GM12874 (cell line): ENCODE measurements at regions not wholly inside any gene's neighbourhood (a gene's known extent, or its start where the extent isn't known, plus 50 kb on each side); places are given as distances from the start of the nearest gene placed in this dataset.

Experiments
- TF ChIP-seq, protein P1 (sequence below): IDR thresholded peaks from 2 replicates; pipeline ENCODE4 v1.5.1; 2011; ENCODE audit warnings: low read depth, mild to moderate bottlenecking, control low read depth, low read length, moderate library complexity; ENCODE audit not compliant: insufficient read depth

DNA sequence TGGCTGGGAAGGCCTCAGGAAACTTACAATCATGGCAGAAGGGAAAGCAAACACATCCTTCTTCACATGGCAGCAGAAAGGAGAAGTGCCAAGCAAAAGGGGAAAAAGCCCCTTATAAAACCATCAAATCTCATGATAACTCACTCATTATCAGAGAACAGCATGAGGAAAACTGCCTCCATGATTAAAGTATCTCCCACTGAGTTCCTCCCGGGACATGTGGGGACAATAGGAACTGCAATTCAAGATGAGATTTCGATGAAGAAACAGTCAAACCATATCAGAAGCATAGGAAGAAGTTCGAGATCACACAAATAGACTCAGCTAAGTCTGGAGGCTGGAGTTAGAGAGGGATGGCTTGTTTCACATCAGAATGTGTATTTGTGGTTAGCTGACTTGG is 869.4 kb upstream of the PHF14 start:
- TF ChIP-seq, protein P1, sequence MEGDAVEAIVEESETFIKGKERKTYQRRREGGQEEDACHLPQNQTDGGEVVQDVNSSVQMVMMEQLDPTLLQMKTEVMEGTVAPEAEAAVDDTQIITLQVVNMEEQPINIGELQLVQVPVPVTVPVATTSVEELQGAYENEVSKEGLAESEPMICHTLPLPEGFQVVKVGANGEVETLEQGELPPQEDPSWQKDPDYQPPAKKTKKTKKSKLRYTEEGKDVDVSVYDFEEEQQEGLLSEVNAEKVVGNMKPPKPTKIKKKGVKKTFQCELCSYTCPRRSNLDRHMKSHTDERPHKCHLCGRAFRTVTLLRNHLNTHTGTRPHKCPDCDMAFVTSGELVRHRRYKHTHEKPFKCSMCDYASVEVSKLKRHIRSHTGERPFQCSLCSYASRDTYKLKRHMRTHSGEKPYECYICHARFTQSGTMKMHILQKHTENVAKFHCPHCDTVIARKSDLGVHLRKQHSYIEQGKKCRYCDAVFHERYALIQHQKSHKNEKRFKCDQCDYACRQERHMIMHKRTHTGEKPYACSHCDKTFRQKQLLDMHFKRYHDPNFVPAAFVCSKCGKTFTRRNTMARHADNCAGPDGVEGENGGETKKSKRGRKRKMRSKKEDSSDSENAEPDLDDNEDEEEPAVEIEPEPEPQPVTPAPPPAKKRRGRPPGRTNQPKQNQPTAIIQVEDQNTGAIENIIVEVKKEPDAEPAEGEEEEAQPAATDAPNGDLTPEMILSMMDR, result no peak

DNA sequence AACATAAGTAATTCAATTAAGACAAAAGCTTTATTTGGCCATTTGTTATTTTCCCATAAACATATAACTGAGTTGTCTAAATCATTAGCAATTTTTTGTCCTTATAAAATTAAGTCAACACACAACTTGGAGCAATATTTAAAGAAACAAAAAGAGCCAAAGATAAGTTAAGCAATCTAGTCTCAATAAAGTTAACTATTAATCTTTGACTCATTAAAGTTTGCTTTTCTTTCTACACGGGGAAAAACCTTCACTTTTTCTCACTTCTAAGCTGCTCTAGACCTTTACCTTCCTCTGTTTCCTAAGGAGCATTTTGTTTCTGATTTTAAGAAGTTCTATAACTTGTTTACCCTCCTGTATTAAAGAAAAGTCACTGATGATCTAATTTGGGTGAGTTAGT is 867.1 kb upstream of the PHF14 start:
- TF ChIP-seq, protein P1, result no peak

DNA sequence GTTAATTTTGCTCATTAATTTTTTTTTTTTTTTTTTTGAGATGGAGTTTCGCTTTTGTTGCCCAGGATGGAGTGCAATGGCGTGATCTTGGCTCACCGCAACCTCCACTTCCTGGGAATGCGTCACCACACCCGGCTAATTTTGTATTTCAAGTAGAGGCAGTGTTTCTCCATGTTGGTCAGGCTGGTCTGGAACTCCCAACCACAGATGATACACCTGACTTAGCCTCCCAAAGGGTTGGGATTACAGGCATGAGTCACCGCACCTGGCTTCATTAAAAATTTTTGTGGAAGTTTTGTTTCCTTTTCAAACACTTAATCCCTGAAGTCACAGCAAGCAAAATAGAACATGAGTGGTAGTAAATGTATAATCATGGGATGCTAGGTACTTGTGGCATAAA is 857.2 kb upstream of the PHF14 start:
- TF ChIP-seq, protein P1, result no peak

DNA sequence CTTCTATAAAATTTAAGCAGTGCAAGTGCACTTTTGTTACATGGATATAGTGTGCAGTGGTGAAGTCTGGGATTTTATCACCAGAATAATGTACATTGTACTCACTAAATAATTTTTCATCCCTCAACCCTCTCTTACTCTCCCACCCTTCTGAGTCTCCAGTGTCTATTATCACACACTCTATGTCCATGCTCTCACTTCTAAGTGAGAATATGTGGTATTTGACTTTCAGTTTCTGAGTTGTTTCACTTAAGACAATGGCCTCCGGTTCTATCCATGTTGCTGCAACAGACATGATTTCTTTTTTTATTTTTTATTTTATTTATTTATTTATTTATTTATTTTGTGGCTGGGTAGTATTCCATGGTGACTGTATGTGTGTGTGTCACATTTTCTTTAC is 855.9 kb upstream of the PHF14 start:
- TF ChIP-seq, protein P1, result no peak

DNA sequence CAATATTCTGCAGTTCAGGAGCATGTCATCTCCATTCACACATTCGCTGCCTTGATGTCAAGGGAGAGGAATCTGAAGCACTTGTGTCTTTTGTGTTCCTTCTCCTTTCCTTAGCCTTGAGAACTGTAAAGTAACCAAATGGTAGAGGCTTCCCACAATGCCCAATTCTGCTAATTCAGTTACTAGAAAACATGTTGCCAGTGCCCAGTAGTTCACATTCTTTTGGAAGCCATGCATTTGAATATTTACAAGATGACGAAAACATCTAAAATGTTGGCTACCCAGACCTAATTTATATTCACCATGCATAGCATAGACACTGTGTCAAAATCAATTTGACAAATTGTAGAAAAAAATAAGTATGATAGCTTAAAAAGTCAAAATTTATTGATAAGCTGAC is 852.7 kb upstream of the PHF14 start:
- TF ChIP-seq, protein P1, result no peak

DNA sequence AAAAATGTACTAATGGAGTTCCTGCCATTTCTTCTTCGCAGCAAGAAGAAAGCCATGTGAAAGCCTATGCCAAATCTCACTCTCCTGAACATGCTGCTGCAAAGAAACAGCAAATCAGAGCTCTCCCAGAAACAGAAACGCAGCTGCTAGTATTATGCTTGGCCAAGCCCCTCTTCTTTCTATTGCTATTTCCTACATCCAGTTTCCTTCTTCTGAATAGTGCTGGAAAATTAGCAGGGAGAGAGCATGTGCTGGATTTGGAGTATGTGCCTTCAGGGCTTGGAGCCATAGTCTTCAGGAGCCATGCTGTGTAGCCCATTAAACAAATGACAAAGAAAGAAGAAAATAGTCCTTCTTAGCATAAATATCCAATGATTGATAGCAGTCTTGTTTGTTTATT is 852.0 kb upstream of the PHF14 start:
- TF ChIP-seq, protein P1, result no peak

DNA sequence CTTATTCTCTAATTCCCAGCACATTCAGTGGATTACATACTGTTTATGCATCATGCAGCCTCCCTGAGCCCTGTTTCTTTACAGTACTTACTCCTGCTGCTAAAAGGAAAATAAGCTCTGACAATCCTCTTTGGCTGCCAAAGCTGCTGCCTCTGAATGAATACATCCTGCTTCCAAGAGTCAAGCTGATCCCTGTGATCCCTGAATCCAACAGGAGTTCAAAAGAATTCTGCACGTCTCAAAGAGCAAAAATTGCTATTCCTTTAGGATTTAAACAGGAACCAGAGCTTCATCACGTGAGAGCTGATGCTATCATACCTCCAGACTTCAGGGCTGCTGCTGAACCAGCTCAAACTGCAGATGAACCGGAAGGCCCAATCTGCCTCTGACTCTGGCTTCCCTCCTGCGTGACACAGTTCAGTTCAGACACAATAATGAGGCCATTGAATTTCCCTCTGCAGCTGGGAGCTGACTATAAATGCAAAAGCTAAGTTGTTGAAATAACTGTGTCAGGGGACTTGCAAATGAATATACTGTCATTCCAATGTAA is 851.0 kb upstream of the PHF14 start:
- TF ChIP-seq, protein P1, result no peak
